KMS-11 (cell line): ENCODE measurements at regions not wholly inside any gene's neighbourhood (a gene's known extent, or its start where the extent isn't known, plus 50 kb on each side); places are given as distances from the start of the nearest gene placed in this dataset.
"Not testable (repeated sequence)": the region's sequence is repeated elsewhere in the genome, so short reads cannot be mapped to it uniquely, and the experiment has no call there.

Experiments
- H2AFZ ChIP-seq: fragments of 200-600 bp; sonication (generic); 2 replicates; pipeline ENCODE4 v1.6.1; 2016; ENCODE audit warnings: antibody characterized with exemption, mixed run types, low read depth
- H3K27ac ChIP-seq: fragments of 200-600 bp; sonication (generic); 2 replicates; pipeline ENCODE4 v1.6.1; 2016; ENCODE audit warnings: mild to moderate bottlenecking, mixed run types
- H3K27me3 ChIP-seq: fragments of 200-600 bp; sonication (generic); 2 replicates; pipeline ENCODE4 v1.6.1; 2017; ENCODE audit warnings: mild to moderate bottlenecking, low read depth, mixed run types, moderate library complexity; ENCODE audit not compliant: insufficient read depth
- H3K36me3 ChIP-seq: fragments of 200-600 bp; sonication (generic); 2 replicates; pipeline ENCODE4 v1.6.1; 2017; ENCODE audit warnings: mild to moderate bottlenecking, mixed run types; ENCODE audit not compliant: insufficient read depth
- H3K4me1 ChIP-seq: fragments of 200-600 bp; sonication (generic); 2 replicates; pipeline ENCODE4 v1.6.1; 2016; ENCODE audit warnings: mild to moderate bottlenecking, low read depth, mixed run types; ENCODE audit not compliant: poor library complexity, severe bottlenecking
- H3K4me2 ChIP-seq: fragments of 200-600 bp; sonication (generic); 2 replicates; pipeline ENCODE4 v1.7.0; 2016; ENCODE audit warnings: mild to moderate bottlenecking, mixed run types
- H3K4me3 ChIP-seq: fragments of 200-600 bp; sonication (generic); IDR thresholded peaks from 2 replicates; pipeline ENCODE4 v1.6.1; 2017; ENCODE audit warnings: low read depth, low read length, mixed read lengths; ENCODE audit not compliant: insufficient read depth
- H3K79me2 ChIP-seq: fragments of 200-600 bp; sonication (generic); 2 replicates; pipeline ENCODE4 v1.6.1; 2016; ENCODE audit warnings: low read depth, mixed run types; ENCODE audit not compliant: insufficient read depth
- H3K9ac ChIP-seq: fragments of 200-600 bp; sonication (generic); 2 replicates; pipeline ENCODE4 v1.6.1; 2016; ENCODE audit warnings: mild to moderate bottlenecking, mixed run types
- H4K20me1 ChIP-seq: fragments of 200-600 bp; sonication (generic); 2 replicates; pipeline ENCODE4 v1.6.1; 2016; ENCODE audit warnings: mild to moderate bottlenecking, mixed run types; ENCODE audit not compliant: insufficient read depth
- TF ChIP-seq, protein P1 (sequence below): fragments of 200-600 bp; sonication (generic); conservative IDR thresholded peaks from 2 replicates; pipeline ENCODE4 v1.6.1; 2017; ENCODE audit warnings: low read depth, mild to moderate bottlenecking, antibody characterized with exemption, low read length, moderate library complexity, mixed read lengths

DNA sequence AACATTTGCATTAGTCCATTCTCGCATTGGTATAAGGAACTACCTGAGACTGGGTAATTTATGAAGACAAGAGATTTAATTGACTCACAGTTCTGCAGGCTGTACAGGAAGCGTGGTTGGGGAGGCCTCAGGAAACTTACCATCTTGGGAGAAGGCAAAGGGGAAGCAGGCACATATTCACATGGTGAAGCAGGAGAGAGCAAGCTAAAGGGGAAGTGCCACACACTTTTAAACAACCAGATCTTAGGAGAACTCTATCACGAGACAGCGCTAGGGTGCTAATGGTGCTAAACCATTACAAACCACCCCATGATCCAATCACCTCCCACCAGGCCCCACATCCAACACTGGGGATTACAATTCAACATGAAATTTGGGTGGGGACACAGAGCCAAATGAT is 201.7 kb upstream of the MGAT5 start:
- Histone ChIP-seq H3K79me2 (no peaks in the 10 kb centered on the region), H3K27ac (no peak overlapping the region), H3K36me3 (no peaks in the 10 kb centered on the region), H3K4me1 (no peaks in the 10 kb centered on the region), H3K4me2 (no peak overlapping the region), H3K4me3 (no peak overlapping the region), H3K9ac (no peak overlapping the region), H2AFZ (no peak overlapping the region), H3K27me3 (no peaks in the 10 kb centered on the region), H4K20me1 (no peaks in the 10 kb centered on the region)
- TF ChIP-seq, protein P1, sequence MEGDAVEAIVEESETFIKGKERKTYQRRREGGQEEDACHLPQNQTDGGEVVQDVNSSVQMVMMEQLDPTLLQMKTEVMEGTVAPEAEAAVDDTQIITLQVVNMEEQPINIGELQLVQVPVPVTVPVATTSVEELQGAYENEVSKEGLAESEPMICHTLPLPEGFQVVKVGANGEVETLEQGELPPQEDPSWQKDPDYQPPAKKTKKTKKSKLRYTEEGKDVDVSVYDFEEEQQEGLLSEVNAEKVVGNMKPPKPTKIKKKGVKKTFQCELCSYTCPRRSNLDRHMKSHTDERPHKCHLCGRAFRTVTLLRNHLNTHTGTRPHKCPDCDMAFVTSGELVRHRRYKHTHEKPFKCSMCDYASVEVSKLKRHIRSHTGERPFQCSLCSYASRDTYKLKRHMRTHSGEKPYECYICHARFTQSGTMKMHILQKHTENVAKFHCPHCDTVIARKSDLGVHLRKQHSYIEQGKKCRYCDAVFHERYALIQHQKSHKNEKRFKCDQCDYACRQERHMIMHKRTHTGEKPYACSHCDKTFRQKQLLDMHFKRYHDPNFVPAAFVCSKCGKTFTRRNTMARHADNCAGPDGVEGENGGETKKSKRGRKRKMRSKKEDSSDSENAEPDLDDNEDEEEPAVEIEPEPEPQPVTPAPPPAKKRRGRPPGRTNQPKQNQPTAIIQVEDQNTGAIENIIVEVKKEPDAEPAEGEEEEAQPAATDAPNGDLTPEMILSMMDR = no peak

DNA sequence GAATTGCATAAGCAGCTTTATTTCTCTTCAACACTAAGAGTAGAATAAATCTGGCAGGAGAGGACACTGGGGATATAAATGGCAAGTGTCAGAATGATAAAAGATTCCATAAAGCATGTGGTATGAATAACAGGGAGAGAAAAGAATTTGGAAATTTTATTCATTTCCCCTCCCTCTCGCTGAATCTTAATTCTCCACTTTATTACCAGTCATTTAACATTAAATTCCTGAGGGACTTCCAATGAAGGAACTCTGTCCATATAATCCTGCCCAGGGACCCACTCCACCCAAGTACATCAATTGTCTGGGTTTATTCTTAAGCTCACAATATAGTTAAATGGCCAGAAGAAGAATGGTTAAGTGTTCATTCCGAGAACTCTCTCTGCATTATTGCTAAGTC is 197.7 kb upstream of the MGAT5 start:
- H4K20me1 ChIP-seq = no peaks in the 10 kb centered on the region
- no peaks in the 10 kb centered on the region for H3K79me2 ChIP-seq
- no peak overlapping the region for H3K4me2 ChIP-seq
- TF ChIP-seq, protein P1 = no peak
- H3K36me3 ChIP-seq = no peaks in the 10 kb centered on the region
- H3K4me3 ChIP-seq = no peak overlapping the region
- no peak overlapping the region for H3K9ac ChIP-seq
- H3K27me3 ChIP-seq = no peaks in the 10 kb centered on the region
- no peak overlapping the region for H2AFZ ChIP-seq
- H3K4me1 ChIP-seq = no peaks in the 10 kb centered on the region
- no peak overlapping the region for H3K27ac ChIP-seq

DNA sequence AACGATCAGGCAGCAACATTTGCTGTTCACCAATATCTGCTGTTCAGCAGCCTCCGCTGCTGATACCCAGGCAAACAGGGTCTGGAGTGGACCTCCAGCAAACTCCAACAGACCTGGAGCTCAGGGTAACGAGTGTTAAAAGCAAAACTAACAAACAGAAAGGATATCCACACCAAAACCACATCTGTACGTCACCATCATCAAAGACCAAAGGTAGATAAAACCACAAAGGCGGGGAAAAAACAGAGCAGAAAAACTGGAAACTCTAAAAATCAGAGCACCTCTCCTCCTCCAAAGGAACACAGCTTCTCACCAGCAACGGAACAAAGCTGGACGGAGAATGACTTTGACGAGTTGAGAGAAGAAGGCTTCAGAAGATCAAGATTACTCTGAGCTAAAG is 192.8 kb upstream of the MGAT5 start:
- not testable (repeated sequence) for H3K79me2 ChIP-seq, H3K9ac ChIP-seq, H3K4me3 ChIP-seq, H3K4me2 ChIP-seq, H3K27ac ChIP-seq, H3K36me3 ChIP-seq, H2AFZ ChIP-seq, H4K20me1 ChIP-seq, H3K4me1 ChIP-seq, H3K27me3 ChIP-seq

DNA sequence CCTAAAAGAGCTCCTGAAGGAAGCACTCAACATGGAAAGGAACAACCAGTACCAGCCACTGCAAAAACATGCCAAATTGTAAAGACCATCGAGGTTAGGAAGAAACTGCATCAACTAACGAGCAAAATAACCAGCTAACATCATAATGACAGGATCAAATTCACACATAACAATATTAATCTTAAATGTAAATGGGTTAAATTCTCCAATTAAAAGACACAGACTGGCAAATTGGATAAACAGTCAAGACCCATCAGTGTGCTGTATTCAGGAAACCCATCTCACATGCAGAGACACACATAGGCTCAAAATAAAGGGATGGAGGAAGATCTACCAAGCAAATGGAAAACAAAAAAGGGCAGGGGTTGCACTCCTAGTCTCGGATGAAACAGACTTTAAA is 191.6 kb upstream of the MGAT5 start:
- not testable (repeated sequence) for H3K4me1 ChIP-seq, H4K20me1 ChIP-seq, H3K79me2 ChIP-seq, H3K9ac ChIP-seq, H3K36me3 ChIP-seq, H3K27me3 ChIP-seq, H2AFZ ChIP-seq, H3K4me2 ChIP-seq, H3K27ac ChIP-seq, H3K4me3 ChIP-seq

DNA sequence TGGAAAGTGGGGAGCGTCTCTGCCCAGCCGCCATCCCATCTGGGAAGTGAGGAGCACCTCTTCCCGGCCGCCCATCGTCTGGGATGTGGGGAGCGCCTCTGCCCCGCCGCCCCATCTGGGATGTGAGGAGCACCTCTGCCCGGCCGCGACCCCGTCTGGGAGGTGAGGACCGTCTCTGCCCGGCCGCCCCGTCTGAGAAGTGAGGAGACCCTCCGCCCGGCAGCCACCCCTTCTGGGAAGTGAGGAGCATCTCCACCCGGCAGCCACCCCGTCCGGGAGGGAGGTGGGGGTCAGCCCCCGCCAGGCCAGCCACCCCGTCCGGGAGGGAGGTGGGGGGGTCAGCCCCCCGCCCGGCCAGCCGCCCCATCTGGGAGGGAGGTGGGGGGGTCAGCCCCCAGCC is 190.0 kb upstream of the MGAT5 start:
- not testable (repeated sequence) for H3K9ac ChIP-seq, H3K27ac ChIP-seq, H3K79me2 ChIP-seq, H3K36me3 ChIP-seq, H3K27me3 ChIP-seq, H2AFZ ChIP-seq, H3K4me1 ChIP-seq, H3K4me2 ChIP-seq, H4K20me1 ChIP-seq, H3K4me3 ChIP-seq

DNA sequence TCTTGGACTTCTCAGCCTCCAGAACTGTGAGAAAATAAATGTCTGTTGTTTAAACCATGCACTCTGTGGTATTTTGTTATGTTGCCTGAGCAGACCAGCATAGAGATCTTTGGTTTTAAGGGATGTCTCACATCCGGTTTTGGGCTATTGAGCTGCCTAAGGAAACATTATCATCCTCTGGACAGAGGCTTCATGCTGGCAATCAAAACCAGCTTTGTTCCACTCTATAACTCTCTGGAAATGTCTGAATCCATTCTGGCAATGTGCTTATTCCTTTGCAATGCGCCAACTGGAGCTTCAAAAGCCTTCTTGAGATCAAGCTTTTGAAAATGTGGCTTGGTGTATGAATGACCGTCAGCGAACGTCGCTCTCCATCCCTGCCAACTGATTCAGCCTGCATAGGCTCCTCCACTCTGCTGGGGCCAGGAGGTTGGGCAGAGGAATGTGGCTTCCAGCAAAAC is 183.6 kb upstream of the MGAT5 start:
- H3K27me3 ChIP-seq = no peaks in the 10 kb centered on the region
- H2AFZ ChIP-seq = no peak overlapping the region
- H3K9ac ChIP-seq = no peak overlapping the region
- no peak overlapping the region for H3K27ac ChIP-seq
- H3K79me2 ChIP-seq = no peaks in the 10 kb centered on the region
- H3K4me3 ChIP-seq = no peak overlapping the region
- H3K4me1 ChIP-seq = no peaks in the 10 kb centered on the region
- H3K4me2 ChIP-seq = no peak overlapping the region
- H3K36me3 ChIP-seq = no peaks in the 10 kb centered on the region
- TF ChIP-seq, protein P1 = no peak
- no peaks in the 10 kb centered on the region for H4K20me1 ChIP-seq
